D721Med (cell line): ENCODE measurements at regions not wholly inside any gene's neighbourhood (a gene's known extent, or its start where the extent isn't known, plus 50 kb on each side); places are given as distances from the start of the nearest gene placed in this dataset.

ENCODE experiments used
- DNase-seq: peaks from one replicate; pipeline ENCODE4 v3.0.0; 2011; ENCODE audit warnings: low spot score; ENCODE audit not compliant: insufficient read length
- FAIRE-seq: peaks from 2 replicates; lab custom pipeline; 2011; peaks lifted over from hg19 to GRCh38; lab: Jason Lieb, UNC
- CTCF ChIP-seq: IDR thresholded peaks from 2 replicates; pipeline ENCODE4 v1.5.1; 2012; ENCODE audit warnings: mild to moderate bottlenecking, control low read depth; ENCODE audit not compliant: insufficient read depth; ENCODE audit errors: missing control alignments

- no peak for FAIRE-seq
- DNase-seq = no peak
- no peak for TF ChIP-seq CTCF
These were observed 94.9 kb upstream of the GOT2 start for GRCh38 chr16:58828901-58829545.

GRCh38 chr16:58824201-58824600 is 90.1 kb upstream of the GOT2 start:
- DNase-seq (no peak), FAIRE-seq (no peak)
- TF ChIP-seq CTCF = no peak

- FAIRE-seq (no peak), DNase-seq (no peak)
- TF ChIP-seq CTCF = no peak
These were observed 87.8 kb upstream of the GOT2 start for GRCh38 chr16:58821886-58822285.

GRCh38 chr16:58820411-58820810 is 86.3 kb upstream of the GOT2 start:
- TF ChIP-seq CTCF = no peak
- DNase-seq = no peak
- FAIRE-seq = no peak

DNA sequence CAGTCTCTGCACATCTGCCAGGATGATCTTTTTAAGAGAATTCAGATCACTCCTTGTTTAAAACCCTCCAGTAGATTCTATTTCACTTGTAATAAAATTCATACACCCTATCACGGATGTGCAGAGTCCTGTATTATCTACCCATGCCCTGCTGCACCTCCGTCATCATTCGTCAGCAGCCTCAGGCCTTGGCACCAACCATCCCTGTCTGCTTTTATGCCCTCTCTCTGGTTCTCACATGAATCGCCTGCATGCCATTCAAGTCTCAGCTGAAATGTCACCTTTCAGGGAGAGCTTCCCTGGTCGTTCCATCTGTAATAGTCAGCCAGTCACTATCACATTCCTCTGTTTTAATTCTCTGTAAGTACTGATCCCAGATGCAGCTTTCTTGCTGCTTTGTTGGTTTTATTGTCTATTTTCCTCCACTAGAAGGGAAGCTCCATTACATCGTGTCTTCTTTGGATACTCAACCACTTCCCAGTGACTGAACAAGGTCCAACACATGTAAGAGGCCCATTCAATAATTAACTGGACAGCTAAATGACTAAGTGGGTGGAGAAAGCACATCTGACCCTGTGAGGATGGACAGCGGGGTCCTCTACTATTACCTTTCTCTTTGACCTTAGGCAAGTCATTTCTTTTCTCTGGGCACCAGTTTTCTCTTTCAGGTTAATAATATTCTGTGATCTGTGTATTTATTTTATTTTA is 81.2 kb upstream of the GOT2 start:
- FAIRE-seq (no peak), DNase-seq (no peak)
- no peak for TF ChIP-seq CTCF

GRCh38 chr16:58814348-58814801 is 80.3 kb upstream of the GOT2 start:
- FAIRE-seq (no peak), DNase-seq (no peak)
- peak; percentile 84 for TF ChIP-seq CTCF

DNA sequence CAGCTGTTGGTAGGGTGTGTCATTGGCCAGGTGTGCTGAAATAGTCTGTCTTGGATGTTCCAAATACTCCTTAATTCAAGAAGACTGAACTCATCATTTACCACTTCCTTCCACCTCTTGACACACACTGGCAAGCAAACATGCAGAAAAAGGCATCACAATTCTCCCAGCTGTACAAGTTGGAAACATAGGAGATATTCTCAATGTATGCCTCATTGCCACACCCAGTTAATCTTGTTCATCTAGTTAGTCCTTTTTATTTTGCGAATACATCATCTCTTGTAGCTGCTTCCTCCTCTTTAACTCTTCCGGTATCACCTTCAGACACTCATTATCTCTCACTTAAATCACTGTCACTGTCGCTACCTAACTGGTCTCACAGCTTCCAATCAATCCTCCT is 75.1 kb upstream of the GOT2 start:
- TF ChIP-seq CTCF = no peak
- no peak for FAIRE-seq
- DNase-seq = no peak
